Epithelial cell of proximal tubule (primary cell): ENCODE measurements at regions not wholly inside any gene's neighbourhood (a gene's known extent, or its start where the extent isn't known, plus 50 kb on each side); places are given as distances from the start of the nearest gene placed in this dataset.
A peak's percentile ranks its signal among the peaks of the same experiment; 100 is the strongest.

Experiments
- DNase-seq: peaks from one replicate; pipeline ENCODE4 v3.0.0-alpha.2; 2011; ENCODE audit warnings: low read depth
- H3K4me3 ChIP-seq: 2 replicates; pipeline ENCODE4 v1.5.1; 2011; ENCODE audit warnings: low read depth, mild to moderate bottlenecking, low read length
- CTCF ChIP-seq: conservative IDR thresholded peaks from 2 replicates; pipeline ENCODE4 v1.5.1; 2012; ENCODE audit warnings: low read depth, mild to moderate bottlenecking, low read length

GRCh38 chr12:130031041-130031440, 127.2 kb upstream of the TMEM132D start:
- TF ChIP-seq CTCF = no peak
- no peak overlapping the region for H3K4me3 ChIP-seq
- DNase-seq = no peak

GRCh38 chr12:130031571-130032189, 127.9 kb upstream of the TMEM132D start:
- TF ChIP-seq CTCF = peak; percentile 98
- no peak overlapping the region for H3K4me3 ChIP-seq
- no peak for DNase-seq

- no peak for DNase-seq
- peak; percentile 56 for TF ChIP-seq CTCF
Observed at GRCh38 chr12:130041983-130042812, 120.1 kb upstream of the FZD10 start.

GRCh38 chr12:130043685-130044406, 118.4 kb upstream of the FZD10 start:
- TF ChIP-seq CTCF = no peak
- DNase-seq = no peak
- H3K4me3 ChIP-seq = no peak overlapping the region

More at GRCh38 chr12:130041983-130042812, 120.1 kb upstream of the FZD10 start:
- H3K4me3 ChIP-seq = no peak overlapping the region

- DNase-seq = no peak
Observed at GRCh38 chr12:130044991-130045621, 117.2 kb upstream of the FZD10 start.

More at GRCh38 chr12:130044991-130045621, 117.2 kb upstream of the FZD10 start:
- H3K4me3 ChIP-seq = no peak overlapping the region
- no peak for TF ChIP-seq CTCF
